NCI-H2227 (cell line): ENCODE measurements at regions not wholly inside any gene's neighbourhood (a gene's known extent, or its start where the extent isn't known, plus 50 kb on each side); places are given as distances from the start of the nearest gene placed in this dataset.

Source experiments
- DNase-seq: peaks from one replicate; lab custom pipeline; 2025; ENCODE audit not compliant: unreplicated experiment; lab: John Stamatoyannopoulos, UW

- DNase-seq = no peak
These were observed 152.9 kb downstream of the CBLN1 start for GRCh38 chr16:49128740-49129139.

- no peak for DNase-seq
These were observed 154.5 kb downstream of the CBLN1 start for GRCh38 chr16:49127103-49127502.

- no peak for DNase-seq
These were observed 160.0 kb downstream of the CBLN1 start for GRCh38 chr16:49121636-49122035.

DNA sequence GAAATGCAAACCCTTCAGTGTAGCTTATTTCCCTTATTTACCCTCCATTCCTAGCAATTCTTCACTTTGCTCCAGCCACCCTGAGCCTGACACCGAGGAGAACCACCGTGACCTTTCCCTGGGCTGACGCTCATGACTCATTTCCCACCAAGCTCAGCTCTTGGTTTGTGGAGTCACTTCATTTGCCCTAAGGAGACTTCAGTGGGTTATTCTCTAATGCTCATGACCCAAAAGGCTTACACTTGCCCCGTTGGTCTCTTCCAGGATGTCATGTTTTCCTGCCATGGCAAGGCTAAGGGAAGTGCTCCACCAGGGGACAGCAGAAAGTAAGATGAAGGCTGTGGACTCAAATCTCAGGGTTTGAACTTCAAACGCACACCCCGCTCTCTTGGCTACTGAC lies 161.0 kb downstream of the CBLN1 start:
- no peak for DNase-seq

- no peak for DNase-seq
These were observed 164.8 kb downstream of the CBLN1 start for GRCh38 chr16:49116873-49117272.

DNA sequence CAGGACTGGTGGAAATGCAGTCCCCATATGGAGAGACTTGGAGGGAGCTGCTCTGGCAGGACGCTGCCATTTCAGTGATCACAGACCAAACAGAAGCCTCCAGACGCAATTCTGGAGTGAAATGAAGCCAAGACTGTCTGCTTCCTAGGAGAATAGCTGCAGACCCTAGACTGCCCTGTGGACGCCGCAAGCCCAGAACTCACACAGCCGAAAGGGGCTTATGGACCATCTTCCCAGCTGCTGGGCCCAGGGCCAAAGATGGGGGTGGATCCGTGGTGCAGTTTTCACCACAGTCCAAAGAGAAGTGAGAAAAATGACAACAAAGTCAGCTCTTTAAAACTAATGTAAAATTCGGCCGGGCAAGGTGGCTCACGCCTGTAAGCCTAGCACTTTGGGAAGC lies 165.7 kb downstream of the CBLN1 start:
- no peak for DNase-seq

DNA sequence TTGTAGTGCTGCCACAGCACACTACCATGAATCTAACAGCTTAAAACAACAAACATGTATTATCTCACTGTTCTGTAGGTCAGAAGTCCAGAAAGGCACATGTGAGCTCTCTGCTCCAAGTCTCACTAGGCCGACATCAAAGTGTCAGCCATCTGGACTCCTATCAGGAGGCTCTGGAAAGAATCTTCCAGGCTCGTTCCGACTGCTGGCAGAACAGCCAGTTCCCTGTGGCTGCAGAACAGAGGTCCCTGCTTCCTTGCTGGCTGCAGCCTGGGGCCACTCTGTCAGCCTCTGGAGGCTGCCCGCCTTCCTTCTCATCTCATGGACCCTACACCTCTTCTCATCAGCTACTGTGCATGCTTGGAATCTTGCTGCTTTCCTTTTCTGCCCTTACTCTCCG lies 168.9 kb downstream of the CBLN1 start:
- no peak for DNase-seq

GRCh38 chr16:49111351-49111750 lies 170.3 kb downstream of the CBLN1 start:
- no peak for DNase-seq

DNA sequence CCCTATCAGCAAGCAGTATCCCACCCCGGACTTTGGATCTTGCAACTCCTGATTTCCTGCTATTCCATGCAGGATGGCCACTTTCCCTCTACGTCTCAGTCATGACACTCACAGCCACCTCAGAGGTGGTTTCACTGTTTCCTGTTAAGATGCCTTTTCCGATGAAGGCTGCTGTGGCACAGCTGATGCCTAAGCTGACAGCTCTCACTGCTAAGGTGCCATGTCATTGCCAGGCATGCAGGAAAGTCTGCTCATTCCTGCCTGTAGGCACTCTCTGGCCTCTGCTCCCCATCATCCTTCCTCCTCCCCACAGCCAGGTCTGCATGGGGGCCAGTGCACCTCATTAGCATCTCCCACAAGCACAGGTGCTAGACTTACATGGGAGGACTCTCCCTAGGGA lies 173.0 kb downstream of the CBLN1 start:
- no peak for DNase-seq

- no peak for DNase-seq
These were observed 178.3 kb downstream of the CBLN1 start for GRCh38 chr16:49103298-49103697.

DNA sequence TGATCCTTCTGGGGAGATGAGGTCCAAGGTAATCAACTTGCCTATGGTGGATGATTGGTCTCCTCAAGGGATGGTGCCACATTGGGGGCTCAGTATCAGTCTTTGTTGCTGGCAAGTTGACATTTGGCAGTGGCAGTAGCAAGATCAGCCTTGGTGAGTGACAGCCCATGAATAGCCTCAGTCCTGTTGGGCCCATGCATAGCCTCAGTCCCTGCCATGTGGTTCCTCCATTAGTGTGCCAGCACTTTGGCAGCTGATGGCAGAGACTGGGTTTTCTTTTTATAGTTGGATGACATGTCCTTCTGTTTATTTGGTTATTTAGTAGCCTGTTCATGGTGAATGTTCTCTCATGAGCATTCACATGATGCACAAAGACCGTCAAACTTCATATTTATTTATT lies 179.6 kb downstream of the CBLN1 start:
- no peak for DNase-seq

- DNase-seq = no peak
These were observed 181.3 kb downstream of the CBLN1 start for GRCh38 chr16:49100366-49100765.

GRCh38 chr16:49097964-49098363 lies 183.7 kb downstream of the CBLN1 start:
- no peak for DNase-seq

GRCh38 chr16:49096176-49096945 lies 185.3 kb downstream of the CBLN1 start:
- DNase-seq = no peak

DNA sequence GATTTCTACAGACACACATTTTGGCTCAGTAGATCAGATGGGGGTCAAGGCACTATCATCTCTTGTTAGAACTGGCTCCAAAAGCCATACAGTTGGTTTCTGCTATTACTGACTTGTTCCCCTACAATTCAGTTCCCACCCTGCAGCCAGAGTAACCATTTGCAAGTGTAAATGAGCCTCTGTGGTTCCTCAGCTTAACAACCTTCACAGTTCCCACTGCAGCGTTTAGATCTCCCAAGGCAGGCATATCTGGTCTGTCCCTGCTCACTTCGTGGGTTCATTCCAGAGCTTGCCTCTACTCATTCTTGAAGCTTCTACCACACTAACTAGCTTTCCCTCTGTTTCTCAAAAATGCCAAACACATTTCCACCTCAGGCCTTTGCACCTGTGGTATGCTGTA lies 186.1 kb downstream of the CBLN1 start:
- no peak for DNase-seq

GRCh38 chr16:49094471-49094870 lies 187.2 kb downstream of the CBLN1 start:
- DNase-seq = no peak

- DNase-seq = no peak
These were observed 187.7 kb downstream of the CBLN1 start for GRCh38 chr16:49093939-49094338.

- no peak for DNase-seq
These were observed 188.9 kb downstream of the CBLN1 start for GRCh38 chr16:49092704-49093103.

DNA sequence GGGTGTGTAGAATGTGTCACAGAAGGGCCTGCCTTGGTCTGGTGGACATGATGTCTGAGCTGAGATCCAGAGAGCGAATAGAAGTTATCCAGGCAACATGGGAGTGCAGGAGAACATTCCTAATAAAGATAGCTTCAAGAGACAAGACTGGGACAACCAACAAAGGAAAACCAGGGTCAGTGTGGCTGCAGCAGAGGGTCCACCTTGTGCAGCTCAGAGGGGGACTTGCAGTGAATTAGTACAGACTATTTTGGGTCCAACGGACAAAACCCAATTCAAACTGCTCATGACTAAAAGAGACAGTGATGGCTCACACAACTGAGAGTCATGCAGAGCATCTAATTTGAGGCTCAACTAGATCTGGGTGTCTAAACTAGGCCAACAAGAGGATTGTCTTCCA lies 192.1 kb downstream of the CBLN1 start:
- DNase-seq = no peak

DNA sequence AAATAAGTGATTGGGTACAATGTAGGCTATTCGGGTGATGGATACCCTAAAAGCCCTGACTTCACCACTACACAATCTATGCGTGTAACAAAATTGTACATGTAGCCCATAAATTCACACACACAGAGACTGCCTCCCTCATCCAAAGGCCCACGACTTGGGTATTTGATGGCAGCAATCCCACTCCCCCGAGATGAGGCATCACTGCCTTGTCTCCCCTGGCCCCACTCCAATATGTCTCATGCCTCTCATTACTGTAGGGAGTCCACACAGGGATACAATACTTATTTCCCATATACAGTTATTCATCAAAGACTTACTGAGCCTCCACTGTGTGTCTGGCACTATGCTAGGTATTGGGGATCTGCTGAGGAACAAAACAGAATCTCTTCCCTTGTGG lies 192.6 kb downstream of the CBLN1 start:
- no peak for DNase-seq

DNA sequence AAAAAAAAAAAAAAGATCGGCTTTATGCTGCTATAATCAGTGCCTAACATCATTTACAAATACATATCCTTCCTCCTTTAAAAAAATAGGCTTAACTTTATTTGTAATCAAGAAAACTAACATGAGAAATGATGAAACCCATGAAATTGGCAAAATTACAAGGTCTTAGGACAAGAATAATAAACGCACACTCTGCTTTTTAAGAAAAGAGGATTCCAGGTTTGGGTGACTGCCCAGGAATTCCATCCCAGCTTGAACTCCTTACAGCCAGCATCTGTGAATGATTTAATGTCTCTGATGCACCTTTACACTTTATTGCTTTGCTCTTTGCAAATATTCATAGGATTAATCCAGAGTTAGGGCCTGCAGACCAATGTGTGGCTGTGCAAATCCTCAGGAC lies 196.0 kb downstream of the CBLN1 start:
- DNase-seq = no peak

DNA sequence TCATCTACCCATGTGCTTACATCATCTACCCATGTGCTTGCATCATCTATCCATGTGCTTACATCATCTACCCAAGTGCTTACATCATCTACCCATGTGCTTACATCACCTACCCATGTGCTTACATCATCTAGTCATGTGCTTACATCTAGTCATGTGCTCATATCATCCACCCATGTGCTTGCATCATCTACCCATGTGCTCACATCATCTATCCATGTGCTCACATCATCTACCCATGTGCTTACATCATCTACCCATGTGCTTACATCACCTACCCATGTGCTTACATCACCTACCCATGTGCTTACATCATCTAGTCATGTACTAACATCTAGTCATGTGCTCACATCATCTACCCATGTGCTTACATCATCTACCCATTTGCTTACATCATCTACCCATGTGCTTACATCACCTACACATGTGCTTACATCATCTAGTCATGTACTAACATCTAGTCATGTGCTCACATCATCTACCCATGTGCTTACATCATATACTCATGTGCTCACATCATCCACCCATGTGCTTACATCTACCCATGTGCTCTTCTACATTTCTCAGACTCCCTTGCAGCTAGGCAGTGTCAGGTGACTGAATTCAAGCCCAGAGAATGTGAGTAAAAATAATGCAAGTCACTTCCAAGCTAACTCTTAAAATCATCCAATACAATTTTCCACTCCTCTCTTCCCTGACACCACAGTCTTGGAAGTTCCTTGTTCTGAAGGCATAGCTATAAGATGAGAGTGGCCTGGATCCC lies 196.8 kb downstream of the CBLN1 start:
- DNase-seq = no peak

GRCh38 chr16:49081554-49081953 lies 200.1 kb downstream of the CBLN1 start:
- DNase-seq = no peak
